Esophagus muscularis mucosa (tissue), 4 donors: ENCODE measurements at regions not wholly inside any gene's neighbourhood (a gene's known extent, or its start where the extent isn't known, plus 50 kb on each side); places are given as distances from the start of the nearest gene placed in this dataset.

Experiments used
- DNase-seq: peaks from one replicate; pipeline ENCODE4 v3.0.0-alpha.2; 2017; ENCODE audit errors: extremely low spot score
- H3K27ac ChIP-seq, 4 donors: fragments of 200-600 bp; sonication (generic); replicated peaks in 1 of 4; 1 replicate in 3 of 4; 2 replicates in 1 of 4; pipeline ENCODE4 v1.5.1; 2016 to 2019; ENCODE audit warnings: mild to moderate bottlenecking in 1 of 4
- H3K27me3 ChIP-seq, 4 donors: fragments of 200-600 bp; sonication (generic); one replicate each; pipeline versions ENCODE4 v1.5.1 to v1.6.0; 2016 to 2019
- H3K36me3 ChIP-seq, 4 donors: fragments of 200-600 bp; sonication (generic); one replicate each; pipeline ENCODE4 v1.5.1; 2016 to 2019
- H3K4me1 ChIP-seq, 4 donors: fragments of 200-600 bp; sonication (generic); one replicate each; pipeline ENCODE4 v1.5.1; 2016 to 2019
- H3K4me3 ChIP-seq, 4 donors: fragments of 200-600 bp; sonication (generic); 1 replicate in 2 of 4; 2 replicates in 2 of 4; pipeline ENCODE4 v1.5.1; 2016 to 2019; ENCODE audit warnings: mild to moderate bottlenecking in 4 of 4, moderate library complexity in 1 of 4
- H3K9me3 ChIP-seq, 4 donors: fragments of 200-600 bp; sonication (generic); 1 replicate in 3 of 4; 2 replicates in 1 of 4; pipeline ENCODE4 v1.5.1; 2016 to 2019
- CTCF ChIP-seq, 3 experiments: fragments of 200-600 bp in 2 of 3; fragments of 450-650 bp in 1 of 3; sonication (generic) in 2 of 3; IDR thresholded peaks; one replicate each; pipeline ENCODE4 v1.5.1; 2017 to 2019; ENCODE audit warnings: antibody characterized with exemption in 3 of 3, mild to moderate bottlenecking in 2 of 3, moderate library complexity in 1 of 3
- EP300 ChIP-seq: sonication (generic); formaldehyde crosslinking; IDR thresholded peaks from one replicate; pipeline ENCODE4 v1.6.1; 2017; ENCODE audit warnings: antibody characterized with exemption
- POLR2A ChIP-seq: fragments of 450-650 bp; IDR thresholded peaks from one replicate; pipeline ENCODE4 v1.6.1; 2017; ENCODE audit warnings: antibody characterized with exemption, moderate library complexity, mild to moderate bottlenecking, low read depth
- POLR2AphosphoS5 ChIP-seq, 2 donors: sonication (generic); formaldehyde crosslinking; IDR thresholded peaks; one replicate each; pipeline ENCODE4 v1.6.1; 2017; ENCODE audit warnings: antibody characterized with exemption in 2 of 2
- WGBS: methylation state at CpG from one replicate; pipeline ENCODE4 v1.1.5; 2018; 5-methylcytosine and 5-hydroxymethylcytosine counted together
- intact Hi-C: fragments of 100-400 bp; cut with DNase I; formaldehyde crosslinking; loops from one replicate; pipeline ENCODE4 v1.15.1; 2023

GRCh38 chr22:49404576-49405241, 423.0 kb downstream of the BRD1 start:
- DNase-seq: no peak
- no peaks in the 10 kb centered on the region for H3K36me3 ChIP-seq
- 67% methylated on average over 19 of the region's 27 CpGs for WGBS
- no peak overlapping the region for H3K27ac ChIP-seq
- intact Hi-C loops: no loop called here
- H3K4me3 ChIP-seq: no peak overlapping the region
- TF ChIP-seq POLR2AphosphoS5 (IDR thresholded peaks at IDR 0.05): no peak
- TF ChIP-seq CTCF (IDR thresholded peaks at IDR 0.05): no peak
- no peak for TF ChIP-seq EP300
- TF ChIP-seq POLR2A: no peak
- no peaks in the 10 kb centered on the region for H3K4me1 ChIP-seq
- H3K9me3 ChIP-seq: peaks cover 0 to 5% (median 3%) of the 10 kb centered on the region in 4 donors
- H3K27me3 ChIP-seq: peaks cover 0 to 58% (median 0%) of the 10 kb centered on the region in 4 donors

GRCh38 chr22:49404020-49404419, 423.7 kb downstream of the BRD1 start:
- 88% methylated on average over 8 of the region's 10 CpGs for WGBS
- H3K4me1 ChIP-seq: no peaks in the 10 kb centered on the region
- DNase-seq: no peak

GRCh38 chr22:49403102-49403501, 424.6 kb downstream of the BRD1 start:
- no peak overlapping the region for H3K27ac ChIP-seq
- TF ChIP-seq POLR2AphosphoS5 (IDR thresholded peaks at IDR 0.05) (no peak), POLR2A (no peak), CTCF (IDR thresholded peaks at IDR 0.05) (no peak), EP300 (no peak)
- no peaks in the 10 kb centered on the region for H3K4me1 ChIP-seq
- intact Hi-C loops: no loop called here
- no peak overlapping the region for H3K4me3 ChIP-seq
- no peak for DNase-seq
- peaks cover 0 to 66% (median 0%) of the 10 kb centered on the region in 4 donors for H3K27me3 ChIP-seq
- no peaks in the 10 kb centered on the region for H3K36me3 ChIP-seq
- peaks cover 0 to 3% (median 0%) of the 10 kb centered on the region in 4 donors for H3K9me3 ChIP-seq
- WGBS: 92% methylated on average over 6 of the region's 6 CpGs

More at GRCh38 chr22:49404020-49404419, 423.7 kb downstream of the BRD1 start:
- intact Hi-C loops: no loop called here
- H3K27me3 ChIP-seq: peaks cover 0 to 62% (median 0%) of the 10 kb centered on the region in 4 donors
- no peak overlapping the region for H3K4me3 ChIP-seq
- no peak overlapping the region for H3K27ac ChIP-seq
- no peaks in the 10 kb centered on the region for H3K36me3 ChIP-seq
- no peak for TF ChIP-seq POLR2A
- no peak for TF ChIP-seq CTCF (IDR thresholded peaks at IDR 0.05)
- peaks cover 0 to 4% (median 2%) of the 10 kb centered on the region in 4 donors for H3K9me3 ChIP-seq

- no peak for DNase-seq
- Histone ChIP-seq H3K9me3 (peaks cover 0 to 3% (median 0%) of the 10 kb centered on the region in 4 donors), H3K27me3 (peaks cover 0 to 68% (median 0%) of the 10 kb centered on the region in 4 donors), H3K4me1 (no peaks in the 10 kb centered on the region), H3K4me3 (no peak overlapping the region), H3K36me3 (no peaks in the 10 kb centered on the region), H3K27ac (no peak overlapping the region)
- 75% methylated on average over 7 of the region's 12 CpGs for WGBS
- intact Hi-C loops: no loop called here
- no peak for TF ChIP-seq POLR2A
- TF ChIP-seq POLR2AphosphoS5 (IDR thresholded peaks at IDR 0.05): no peak
- no peak for TF ChIP-seq CTCF (IDR thresholded peaks at IDR 0.05)
- no peak for TF ChIP-seq EP300
These were observed 425.5 kb downstream of the BRD1 start for GRCh38 chr22:49402169-49402568.
